ENCODE measurements at regions not wholly inside any gene's neighbourhood (a gene's known extent, or its start where the extent isn't known, plus 50 kb on each side); places are given as distances from the start of the nearest gene placed in this dataset.
A peak's percentile ranks its signal among the peaks of the same experiment; 100 is the strongest.
"Not testable (repeated sequence)": the region's sequence is repeated elsewhere in the genome, so short reads cannot be mapped to it uniquely, and the experiment has no call there.

DNA sequence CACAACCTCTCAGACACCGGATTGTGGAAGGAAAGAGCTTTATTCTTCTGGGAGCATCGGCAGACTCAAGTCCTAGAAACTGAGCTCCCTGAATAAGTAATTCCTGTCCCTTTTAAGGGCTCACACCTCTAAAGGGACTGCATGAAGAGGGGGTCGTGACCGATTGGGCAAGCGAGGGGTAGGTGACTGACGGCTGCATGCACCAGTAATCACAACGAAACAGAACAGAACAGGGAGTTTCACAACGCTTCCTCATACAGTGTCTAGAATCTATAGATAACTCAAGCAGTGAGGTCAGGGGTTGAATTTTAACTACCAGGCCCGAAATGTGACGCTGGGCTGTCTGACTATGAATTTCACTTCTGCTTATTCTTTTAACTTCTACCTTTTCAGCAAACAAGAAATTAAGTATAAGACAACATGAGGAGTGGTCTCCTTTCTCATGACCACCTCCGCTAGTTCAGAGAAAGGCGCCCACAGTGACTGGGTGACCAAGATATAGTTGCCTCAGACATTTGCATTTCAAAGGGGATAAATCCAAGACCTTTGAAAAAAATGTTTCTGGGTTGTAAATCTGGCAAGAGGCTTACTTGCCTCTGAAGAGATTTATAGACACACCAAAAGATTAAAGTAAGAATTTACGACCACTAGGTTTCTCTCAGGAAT, 88.4 kb upstream of the ATF7IP2 start:
- Histone ChIP-seq H3K36me3 (ENCODE audit: low read depth) (no peaks in the 10 kb centered on the region), H3K4me1 (ENCODE audit: low read depth) (no peaks in the 10 kb centered on the region), H3K9me3 (peaks cover 8% of the 10 kb centered on the region), H3K4me3 (no peak overlapping the region)
- intact Hi-C loops (cut with DNase I, micrococcal nuclease) = no loop called here
- TF ChIP-seq, protein P1, sequence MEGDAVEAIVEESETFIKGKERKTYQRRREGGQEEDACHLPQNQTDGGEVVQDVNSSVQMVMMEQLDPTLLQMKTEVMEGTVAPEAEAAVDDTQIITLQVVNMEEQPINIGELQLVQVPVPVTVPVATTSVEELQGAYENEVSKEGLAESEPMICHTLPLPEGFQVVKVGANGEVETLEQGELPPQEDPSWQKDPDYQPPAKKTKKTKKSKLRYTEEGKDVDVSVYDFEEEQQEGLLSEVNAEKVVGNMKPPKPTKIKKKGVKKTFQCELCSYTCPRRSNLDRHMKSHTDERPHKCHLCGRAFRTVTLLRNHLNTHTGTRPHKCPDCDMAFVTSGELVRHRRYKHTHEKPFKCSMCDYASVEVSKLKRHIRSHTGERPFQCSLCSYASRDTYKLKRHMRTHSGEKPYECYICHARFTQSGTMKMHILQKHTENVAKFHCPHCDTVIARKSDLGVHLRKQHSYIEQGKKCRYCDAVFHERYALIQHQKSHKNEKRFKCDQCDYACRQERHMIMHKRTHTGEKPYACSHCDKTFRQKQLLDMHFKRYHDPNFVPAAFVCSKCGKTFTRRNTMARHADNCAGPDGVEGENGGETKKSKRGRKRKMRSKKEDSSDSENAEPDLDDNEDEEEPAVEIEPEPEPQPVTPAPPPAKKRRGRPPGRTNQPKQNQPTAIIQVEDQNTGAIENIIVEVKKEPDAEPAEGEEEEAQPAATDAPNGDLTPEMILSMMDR (IDR thresholded peaks at IDR 0.05) = no peak
- DNase-seq = peak in 1 of 3 donors; percentile 13
- ATAC-seq = peak; percentile 75

DNA sequence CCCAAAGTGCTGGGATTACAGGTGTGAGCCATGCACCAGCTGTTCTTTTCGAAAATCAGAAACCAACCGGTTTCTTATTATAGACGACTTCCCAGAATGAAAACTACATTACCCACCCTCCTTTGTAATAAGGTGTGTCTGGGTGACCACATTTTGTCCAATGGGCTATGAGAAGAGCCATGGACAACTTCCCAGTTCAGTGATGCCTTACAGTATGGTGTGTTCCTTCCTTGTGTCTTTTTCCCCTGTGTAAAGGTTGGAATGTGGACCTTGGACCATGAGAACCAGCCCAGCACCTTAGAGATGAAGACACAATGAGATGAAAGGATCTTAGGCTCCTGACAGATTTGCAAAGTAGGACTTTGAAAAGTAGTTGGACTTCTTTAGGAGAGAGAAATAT, 85.0 kb upstream of the ATF7IP2 start:
- intact Hi-C loops (cut with DNase I, micrococcal nuclease) = no loop called here
- no peaks in the 10 kb centered on the region for H3K9me3 ChIP-seq
- no peaks in the 10 kb centered on the region for H3K36me3 ChIP-seq (ENCODE audit: low read depth)
- ATAC-seq (no peak), DNase-seq (no peak)
- TF ChIP-seq, protein P1 (IDR thresholded peaks at IDR 0.05) = no peak
- no peak overlapping the region for H3K4me3 ChIP-seq
- no peaks in the 10 kb centered on the region for H3K4me1 ChIP-seq (ENCODE audit: low read depth)

DNA sequence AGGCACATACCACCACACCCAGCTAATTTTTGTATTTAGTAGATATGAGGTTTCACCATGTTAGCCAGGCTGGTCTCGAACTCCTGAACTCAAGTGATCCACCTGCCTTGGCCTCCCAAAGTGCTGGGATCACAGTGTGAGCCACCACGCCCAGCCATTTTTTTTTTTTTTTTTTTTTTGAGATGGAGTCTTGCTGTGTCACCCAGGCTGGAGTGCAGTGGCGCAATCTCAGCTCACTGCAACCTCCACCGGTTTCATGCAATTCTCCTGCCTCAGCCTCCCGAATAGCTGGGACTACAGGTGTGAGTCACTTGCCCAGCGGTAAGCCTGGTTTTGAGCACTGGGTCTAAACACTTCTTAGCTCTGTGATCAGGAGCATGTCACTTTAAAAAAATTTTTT, 84.3 kb upstream of the ATF7IP2 start:
- DNase-seq; H3K9me3 ChIP-seq; ATAC-seq; H3K4me1 ChIP-seq (ENCODE audit: low read depth); H3K36me3 ChIP-seq (ENCODE audit: low read depth); intact Hi-C loops (cut with DNase I, micrococcal nuclease); H3K4me3 ChIP-seq: not testable (repeated sequence)

DNA sequence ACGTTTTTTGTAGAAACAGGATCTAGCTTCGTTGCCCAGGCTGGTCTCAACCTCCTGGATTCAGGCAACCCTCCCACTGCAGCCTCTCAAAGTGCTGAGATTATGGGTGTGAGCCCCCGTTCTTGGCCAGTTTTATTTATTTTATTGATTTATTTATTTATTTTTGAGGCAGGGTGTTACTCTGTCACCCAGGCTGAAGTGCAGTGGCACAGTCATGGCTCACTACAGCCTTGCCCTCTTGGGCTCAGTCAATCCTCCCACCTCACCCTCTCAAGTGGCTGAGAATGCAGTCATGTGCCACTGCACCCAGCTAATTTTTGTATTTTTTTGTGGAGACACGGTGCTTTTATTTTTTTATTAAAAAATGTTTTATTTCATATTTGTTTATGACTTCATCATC, 79.9 kb upstream of the ATF7IP2 start:
- DNase-seq (no peak), ATAC-seq (no peak)
- Histone ChIP-seq H3K4me3 (no peak overlapping the region), H3K4me1 (ENCODE audit: low read depth) (no peaks in the 10 kb centered on the region), H3K9me3 (no peaks in the 10 kb centered on the region), H3K36me3 (ENCODE audit: low read depth) (no peaks in the 10 kb centered on the region)
- intact Hi-C loops (cut with DNase I, micrococcal nuclease) = no loop called here
- TF ChIP-seq, protein P1 (IDR thresholded peaks at IDR 0.05) = no peak

DNA sequence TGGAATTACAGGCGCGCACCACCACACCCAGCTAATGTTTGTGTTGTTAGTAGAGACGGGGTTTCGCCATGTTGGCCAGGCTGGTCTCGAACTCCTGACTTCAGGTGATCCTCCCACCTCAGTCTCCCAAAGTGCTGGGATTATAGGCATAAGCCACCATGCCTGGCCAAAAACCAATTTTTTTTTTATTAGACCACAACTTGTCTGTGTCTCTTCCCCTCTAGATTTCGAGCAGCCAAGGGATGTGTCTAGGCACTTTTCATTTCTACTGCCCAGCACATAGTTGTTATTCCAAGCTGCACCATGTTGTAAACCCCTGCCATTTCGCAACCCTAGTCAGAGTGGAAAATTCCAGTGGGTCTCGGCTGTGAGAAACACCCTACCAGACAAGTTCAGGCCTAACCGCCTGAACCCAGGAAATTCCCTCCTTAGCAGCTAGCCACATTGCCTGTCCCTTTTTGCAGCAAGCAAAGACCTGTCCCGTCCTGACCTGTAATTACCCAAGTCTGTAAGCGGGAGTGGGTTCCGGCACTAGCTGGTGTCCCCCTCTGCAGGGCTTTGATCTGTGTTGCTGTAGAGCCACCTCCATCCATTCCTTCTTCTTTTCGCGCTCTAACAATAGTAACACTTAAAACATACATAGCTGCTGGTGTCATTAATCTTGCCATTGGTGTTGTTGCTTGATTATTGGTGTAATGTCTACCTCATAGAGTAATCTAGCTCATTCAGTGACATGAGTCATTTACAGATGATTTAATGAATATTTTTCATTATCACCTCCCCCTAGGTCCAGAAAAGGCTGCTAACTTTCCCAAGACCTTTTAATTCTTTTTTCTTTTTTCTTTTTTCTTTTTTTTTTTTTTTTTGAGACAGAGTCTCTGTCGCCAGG, 77.3 kb upstream of the ATF7IP2 start:
- Histone ChIP-seq H3K36me3 (ENCODE audit: low read depth) (no peaks in the 10 kb centered on the region), H3K4me3 (no peak overlapping the region), H3K4me1 (ENCODE audit: low read depth) (no peaks in the 10 kb centered on the region), H3K9me3 (no peaks in the 10 kb centered on the region)
- intact Hi-C loops (cut with DNase I, micrococcal nuclease) = no loop called here
- TF ChIP-seq, protein P1 (IDR thresholded peaks at IDR 0.05) = no peak
- DNase-seq (no peak), ATAC-seq (no peak)

DNA sequence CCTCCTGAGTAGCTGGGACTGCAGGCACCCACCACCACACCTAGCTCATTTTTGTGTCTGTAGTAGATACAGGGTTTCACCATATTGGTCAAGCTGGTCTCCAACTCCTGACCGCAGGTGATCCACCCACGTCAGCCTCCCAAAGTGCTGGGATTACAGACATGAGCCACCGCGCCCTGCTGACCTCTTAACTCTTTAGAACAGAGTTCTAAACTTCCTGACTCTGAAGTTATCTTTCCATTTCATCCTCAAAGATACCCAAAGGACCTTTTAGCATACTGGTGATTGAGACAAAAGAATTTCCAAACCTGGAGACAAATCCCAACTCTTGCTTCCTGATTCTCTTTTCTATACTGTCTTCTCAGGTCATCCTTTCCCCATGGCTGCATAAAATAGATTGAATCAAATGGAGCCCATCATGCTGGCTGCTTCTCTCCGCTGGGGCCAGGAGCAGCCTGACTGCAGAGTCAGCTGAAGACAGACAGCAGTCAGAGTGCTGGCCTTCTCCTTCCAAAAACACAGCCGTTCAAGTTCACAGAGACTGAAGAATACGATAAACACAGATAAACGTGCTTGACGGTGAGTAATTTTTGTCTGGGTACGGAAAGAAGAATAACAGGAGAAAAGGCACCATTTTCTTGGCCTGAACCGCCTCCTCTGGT, 76.5 kb upstream of the ATF7IP2 start:
- H3K4me1 ChIP-seq (ENCODE audit: low read depth) = no peaks in the 10 kb centered on the region
- DNase-seq (no peak), ATAC-seq (no peak)
- H3K4me3 ChIP-seq = no peak overlapping the region
- no peaks in the 10 kb centered on the region for H3K36me3 ChIP-seq (ENCODE audit: low read depth)
- no peaks in the 10 kb centered on the region for H3K9me3 ChIP-seq
- intact Hi-C loops (cut with DNase I, micrococcal nuclease) = no loop called here
- TF ChIP-seq, protein P1 (IDR thresholded peaks at IDR 0.05) = no peak

Data from mucosa of descending colon (tissue), 3 donors.